A549 (cell line): ENCODE measurements at regions not wholly inside any gene's neighbourhood (a gene's known extent, or its start where the extent isn't known, plus 50 kb on each side); places are given as distances from the start of the nearest gene placed in this dataset.

Experiments
- BHLHE40 ChIP-seq: IDR thresholded peaks from 2 replicates; pipeline ENCODE4 v1.6.1; 2012; ENCODE audit warnings: low read depth, low read length, inconsistent platforms
- JUN ChIP-seq, 2 experiments: fragments of >200 bp; sonication (Bioruptor Twin); formaldehyde crosslinking; IDR thresholded peaks; 2 replicates in 1 of 2; 3 replicates in 1 of 2; pipeline ENCODE4 v1.6.1; 2016 to 2017
- RAD21 ChIP-seq, 2 experiments: fragments of >200 bp in 1 of 2; sonication (Bioruptor Twin) in 1 of 2; formaldehyde crosslinking in 1 of 2; IDR thresholded peaks in 1 of 2; conservative IDR thresholded peaks in 1 of 2; 2 replicates in 1 of 2; 3 replicates in 1 of 2; pipeline ENCODE4 v1.6.1; 2012 to 2018; ENCODE audit warnings: inconsistent platforms in 1 of 2
- TP53 ChIP-seq: fragments of 250-450 bp; sonication (Bioruptor Pico); IDR thresholded peaks from 2 replicates; pipeline ENCODE4 v1.5.0; 2021; ENCODE audit warnings: mild to moderate bottlenecking, moderate library complexity
- ZFP36 ChIP-seq: fragments of 450-650 bp; IDR thresholded peaks from 2 replicates; pipeline ENCODE4 v1.6.1; 2014; ENCODE audit warnings: borderline replicate concordance; ENCODE audit not compliant: partially characterized antibody
- ZSCAN20 ChIP-seq: fragments of 250-450 bp; sonication (Bioruptor Pico); IDR thresholded peaks from 2 replicates; pipeline ENCODE4 v1.8.0; 2022; ENCODE audit warnings: mild to moderate bottlenecking, moderate library complexity
- TF ChIP-seq, protein P1 (sequence below): fragments of >200 bp; sonication (Bioruptor Twin); formaldehyde crosslinking; IDR thresholded peaks from 3 replicates; pipeline ENCODE4 v1.5.1; 2016
- TF ChIP-seq, protein P2 (sequence below): fragments of 200-600 bp; sonication (generic); IDR thresholded peaks from 2 replicates; pipeline ENCODE4 v1.6.1; 2016; ENCODE audit warnings: antibody characterized with exemption, mild to moderate bottlenecking, moderate library complexity
- TF ChIP-seq, protein P3 (sequence below): fragments of 250-450 bp; sonication (Bioruptor Pico); IDR thresholded peaks from 2 replicates; pipeline ENCODE4 v1.5.0; 2021; ENCODE audit warnings: mild to moderate bottlenecking, moderate library complexity, borderline replicate concordance

DNA sequence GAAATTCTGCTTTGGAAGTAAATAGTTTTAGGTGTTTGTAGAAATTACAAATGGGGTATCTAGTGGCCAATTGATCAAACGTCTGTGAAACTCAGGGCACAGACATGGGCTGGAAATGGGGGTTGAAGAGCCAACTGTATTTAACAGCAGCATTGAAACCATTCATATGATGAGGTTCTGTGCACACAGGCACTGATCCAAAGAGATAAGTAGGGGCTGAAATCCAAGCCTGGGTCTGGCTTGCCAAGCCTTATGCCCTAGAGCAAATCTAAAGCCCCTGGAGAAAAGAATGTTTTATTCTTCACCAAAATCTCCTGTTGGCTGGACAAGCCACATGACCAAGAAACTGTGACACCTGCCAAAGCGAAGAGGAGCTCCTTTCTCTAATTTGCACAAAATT lies 67.6 kb upstream of the ST6GALNAC5 start:
- TF ChIP-seq, protein P1, sequence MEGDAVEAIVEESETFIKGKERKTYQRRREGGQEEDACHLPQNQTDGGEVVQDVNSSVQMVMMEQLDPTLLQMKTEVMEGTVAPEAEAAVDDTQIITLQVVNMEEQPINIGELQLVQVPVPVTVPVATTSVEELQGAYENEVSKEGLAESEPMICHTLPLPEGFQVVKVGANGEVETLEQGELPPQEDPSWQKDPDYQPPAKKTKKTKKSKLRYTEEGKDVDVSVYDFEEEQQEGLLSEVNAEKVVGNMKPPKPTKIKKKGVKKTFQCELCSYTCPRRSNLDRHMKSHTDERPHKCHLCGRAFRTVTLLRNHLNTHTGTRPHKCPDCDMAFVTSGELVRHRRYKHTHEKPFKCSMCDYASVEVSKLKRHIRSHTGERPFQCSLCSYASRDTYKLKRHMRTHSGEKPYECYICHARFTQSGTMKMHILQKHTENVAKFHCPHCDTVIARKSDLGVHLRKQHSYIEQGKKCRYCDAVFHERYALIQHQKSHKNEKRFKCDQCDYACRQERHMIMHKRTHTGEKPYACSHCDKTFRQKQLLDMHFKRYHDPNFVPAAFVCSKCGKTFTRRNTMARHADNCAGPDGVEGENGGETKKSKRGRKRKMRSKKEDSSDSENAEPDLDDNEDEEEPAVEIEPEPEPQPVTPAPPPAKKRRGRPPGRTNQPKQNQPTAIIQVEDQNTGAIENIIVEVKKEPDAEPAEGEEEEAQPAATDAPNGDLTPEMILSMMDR: no peak
- no peak for TF ChIP-seq RAD21 (conservative IDR thresholded peaks at IDR 0.05 in 1 of 2, IDR thresholded peaks at IDR 0.05 in 1 of 2)
- TF ChIP-seq BHLHE40: no peak
- TF ChIP-seq, protein P2, sequence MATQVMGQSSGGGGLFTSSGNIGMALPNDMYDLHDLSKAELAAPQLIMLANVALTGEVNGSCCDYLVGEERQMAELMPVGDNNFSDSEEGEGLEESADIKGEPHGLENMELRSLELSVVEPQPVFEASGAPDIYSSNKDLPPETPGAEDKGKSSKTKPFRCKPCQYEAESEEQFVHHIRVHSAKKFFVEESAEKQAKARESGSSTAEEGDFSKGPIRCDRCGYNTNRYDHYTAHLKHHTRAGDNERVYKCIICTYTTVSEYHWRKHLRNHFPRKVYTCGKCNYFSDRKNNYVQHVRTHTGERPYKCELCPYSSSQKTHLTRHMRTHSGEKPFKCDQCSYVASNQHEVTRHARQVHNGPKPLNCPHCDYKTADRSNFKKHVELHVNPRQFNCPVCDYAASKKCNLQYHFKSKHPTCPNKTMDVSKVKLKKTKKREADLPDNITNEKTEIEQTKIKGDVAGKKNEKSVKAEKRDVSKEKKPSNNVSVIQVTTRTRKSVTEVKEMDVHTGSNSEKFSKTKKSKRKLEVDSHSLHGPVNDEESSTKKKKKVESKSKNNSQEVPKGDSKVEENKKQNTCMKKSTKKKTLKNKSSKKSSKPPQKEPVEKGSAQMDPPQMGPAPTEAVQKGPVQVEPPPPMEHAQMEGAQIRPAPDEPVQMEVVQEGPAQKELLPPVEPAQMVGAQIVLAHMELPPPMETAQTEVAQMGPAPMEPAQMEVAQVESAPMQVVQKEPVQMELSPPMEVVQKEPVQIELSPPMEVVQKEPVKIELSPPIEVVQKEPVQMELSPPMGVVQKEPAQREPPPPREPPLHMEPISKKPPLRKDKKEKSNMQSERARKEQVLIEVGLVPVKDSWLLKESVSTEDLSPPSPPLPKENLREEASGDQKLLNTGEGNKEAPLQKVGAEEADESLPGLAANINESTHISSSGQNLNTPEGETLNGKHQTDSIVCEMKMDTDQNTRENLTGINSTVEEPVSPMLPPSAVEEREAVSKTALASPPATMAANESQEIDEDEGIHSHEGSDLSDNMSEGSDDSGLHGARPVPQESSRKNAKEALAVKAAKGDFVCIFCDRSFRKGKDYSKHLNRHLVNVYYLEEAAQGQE: no peak
- no peak for TF ChIP-seq ZSCAN20 (CRISPR knock-in tag)
- no peak for TF ChIP-seq ZFP36
- TF ChIP-seq TP53: no peak
- TF ChIP-seq, protein P3, sequence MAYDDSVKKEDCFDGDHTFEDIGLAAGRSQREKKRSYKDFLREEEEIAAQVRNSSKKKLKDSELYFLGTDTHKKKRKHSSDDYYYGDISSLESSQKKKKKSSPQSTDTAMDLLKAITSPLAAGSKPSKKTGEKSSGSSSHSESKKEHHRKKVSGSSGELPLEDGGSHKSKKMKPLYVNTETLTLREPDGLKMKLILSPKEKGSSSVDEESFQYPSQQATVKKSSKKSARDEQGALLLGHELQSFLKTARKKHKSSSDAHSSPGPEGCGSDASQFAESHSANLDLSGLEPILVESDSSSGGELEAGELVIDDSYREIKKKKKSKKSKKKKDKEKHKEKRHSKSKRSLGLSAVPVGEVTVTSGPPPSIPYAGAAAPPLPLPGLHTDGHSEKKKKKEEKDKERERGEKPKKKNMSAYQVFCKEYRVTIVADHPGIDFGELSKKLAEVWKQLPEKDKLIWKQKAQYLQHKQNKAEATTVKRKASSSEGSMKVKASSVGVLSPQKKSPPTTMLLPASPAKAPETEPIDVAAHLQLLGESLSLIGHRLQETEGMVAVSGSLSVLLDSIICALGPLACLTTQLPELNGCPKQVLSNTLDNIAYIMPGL (CRISPR knock-in tag): no peak
- TF ChIP-seq JUN (IDR thresholded peaks at IDR 0.05): no peak
